GM19238 (cell line): ENCODE measurements at regions not wholly inside any gene's neighbourhood (a gene's known extent, or its start where the extent isn't known, plus 50 kb on each side); places are given as distances from the start of the nearest gene placed in this dataset.
"Not testable (repeated sequence)": the region's sequence is repeated elsewhere in the genome, so short reads cannot be mapped to it uniquely, and the experiment has no call there.

Experiments
- DNase-seq: peaks from one replicate; pipeline ENCODE4 v3.0.0; 2011; ENCODE audit warnings: low spot score; ENCODE audit not compliant: insufficient read length

- not testable (repeated sequence) for DNase-seq
These were observed 94.3 kb downstream of the KCNJ12 start for GRCh38 chr17:21470422-21470821.

GRCh38 chr17:21470861-21471260 lies 94.7 kb downstream of the KCNJ12 start:
- DNase-seq = no peak

GRCh38 chr17:21474815-21475214 lies 98.7 kb downstream of the KCNJ12 start:
- no peak for DNase-seq

GRCh38 chr17:21475571-21475970 lies 99.4 kb downstream of the KCNJ12 start:
- no peak for DNase-seq

- no peak for DNase-seq
These were observed 100.7 kb downstream of the KCNJ12 start for GRCh38 chr17:21476867-21477266.

- no peak for DNase-seq
These were observed 106.2 kb downstream of the KCNJ12 start for GRCh38 chr17:21482189-21482865.

GRCh38 chr17:21488043-21488442 lies 111.9 kb downstream of the KCNJ12 start:
- not testable (repeated sequence) for DNase-seq

GRCh38 chr17:21493993-21494392 lies 117.8 kb downstream of the KCNJ12 start:
- DNase-seq = no peak

GRCh38 chr17:21495281-21495680 lies 119.1 kb downstream of the KCNJ12 start:
- no peak for DNase-seq

- no peak for DNase-seq
These were observed 123.9 kb downstream of the KCNJ12 start for GRCh38 chr17:21500064-21500463.

GRCh38 chr17:21501927-21502700 lies 126.0 kb downstream of the KCNJ12 start:
- not testable (repeated sequence) for DNase-seq

- no peak for DNase-seq
These were observed 130.0 kb downstream of the KCNJ12 start for GRCh38 chr17:21505819-21506815.

- DNase-seq = not testable (repeated sequence)
These were observed 131.6 kb downstream of the KCNJ12 start for GRCh38 chr17:21507806-21508205.

- DNase-seq = no peak
These were observed 132.1 kb downstream of the KCNJ12 start for GRCh38 chr17:21508211-21508610.

- DNase-seq = not testable (repeated sequence)
These were observed 133.2 kb downstream of the KCNJ12 start for GRCh38 chr17:21509356-21509755.

- DNase-seq = no peak
These were observed 134.7 kb downstream of the KCNJ12 start for GRCh38 chr17:21510686-21511362.

GRCh38 chr17:21511363-21512195 lies 135.4 kb downstream of the KCNJ12 start:
- peak; percentile 30 for DNase-seq

GRCh38 chr17:21512307-21513011 lies 136.3 kb downstream of the KCNJ12 start:
- DNase-seq = no peak

GRCh38 chr17:21513012-21513570 lies 136.9 kb downstream of the KCNJ12 start:
- peak; percentile 79 for DNase-seq
